Activated CD4-positive, alpha-beta T cell treated with anti-CD3 and anti-CD28 coated beads for 36 hours (primary cell): ENCODE measurements at regions not wholly inside any gene's neighbourhood (a gene's known extent, or its start where the extent isn't known, plus 50 kb on each side); places are given as distances from the start of the nearest gene placed in this dataset.
A peak's percentile ranks its signal among the peaks of the same experiment; 100 is the strongest.

Experiments
- ATAC-seq: fragments of 200-7000 bp; cut with Tn5 transposase; one replicate; pipeline ENCODE4 v1.10.0; 2021; ENCODE audit warnings: mild to moderate bottlenecking, moderate library complexity
- CTCF ChIA-PET: fragments of 350-600 bp; sonication (Branson Sonifier 250); formaldehyde crosslinking; loops from one replicate; lab custom pipeline; 2021; ENCODE audit warnings: antibody characterized with exemption; lab: Charles Lee
- POLR2A ChIA-PET: fragments of 350-600 bp; sonication (Branson Sonifier 250); formaldehyde crosslinking; loops from one replicate; lab custom pipeline; 2021; ENCODE audit warnings: antibody characterized with exemption, inconsistent platforms; lab: Charles Lee
- DNase-seq: peaks from one replicate; pipeline ENCODE4 v3.0.0-alpha.2; 2020
- H3K27ac Mint-ChIP-seq: one replicate; pipeline ENCODE4 v1.8.0; 2021; ENCODE audit warnings: mixed read lengths
- H3K27me3 Mint-ChIP-seq: one replicate; pipeline ENCODE4 v1.8.0; 2021; ENCODE audit warnings: mixed read lengths
- H3K36me3 Mint-ChIP-seq: one replicate; pipeline ENCODE4 v1.8.0; 2021; ENCODE audit warnings: low read depth, mixed read lengths
- H3K4me1 Mint-ChIP-seq: one replicate; pipeline ENCODE4 v1.8.0; 2021; ENCODE audit warnings: mixed read lengths
- H3K4me3 Mint-ChIP-seq: one replicate; pipeline ENCODE4 v1.8.0; 2021; ENCODE audit warnings: mild to moderate bottlenecking, moderate library complexity, mixed read lengths
- H3K9me3 Mint-ChIP-seq: one replicate; pipeline ENCODE4 v1.8.0; 2021; ENCODE audit warnings: low read depth, mixed read lengths
- intact Hi-C, 2 experiments: fragments of 100-400 bp; cut with DNase I in 1 of 2; cut with micrococcal nuclease in 1 of 2; formaldehyde crosslinking; loops; one replicate each; pipeline versions ENCODE4 v1.14.2 to v1.15.1; 2022 to 2024; cut with DNase I, micrococcal nuclease

- no peak for DNase-seq
- no peak for ATAC-seq
- Mint-ChIP-seq H3K36me3 (no peaks in the 10 kb centered on the region), H3K27ac (no peak overlapping the region), H3K9me3 (no peaks in the 10 kb centered on the region), H3K4me3 (no peak overlapping the region), H3K27me3 (peaks cover 1% of the 10 kb centered on the region), H3K4me1 (no peaks in the 10 kb centered on the region)
- CTCF ChIA-PET = interaction anchor here (0.6 to 1.2 kb wide), 2 partner anchors 554 to 563 kb away, joined by 3 to 5 read pairs; no protein-coding TSS in a partner anchor
- POLR2A ChIA-PET = interaction anchor here (0.6 kb wide), 1 partner anchor 119 kb away, joined by 4 read pairs; no protein-coding TSS in a partner anchor
- intact Hi-C loops = loop anchor here (10.0 kb wide), 2 partner anchors 371 to 391 kb away; no protein-coding TSS in a partner anchor
These were observed 134.8 kb upstream of the IGF1R start for GRCh38 chr15:98513428-98513986.

GRCh38 chr15:98514034-98514622 lies 134.2 kb upstream of the IGF1R start:
- CTCF ChIA-PET = interaction anchor here (0.6 to 1.4 kb wide), 3 partner anchors 144 to 563 kb away, joined by 3 to 5 read pairs (median 5); no protein-coding TSS in a partner anchor
- Mint-ChIP-seq H3K27ac (no peak overlapping the region), H3K4me1 (no peaks in the 10 kb centered on the region), H3K27me3 (peaks cover 1% of the 10 kb centered on the region), H3K36me3 (no peaks in the 10 kb centered on the region), H3K4me3 (no peak overlapping the region), H3K9me3 (no peaks in the 10 kb centered on the region)
- DNase-seq (no peak), ATAC-seq (no peak)
- POLR2A ChIA-PET = no interaction called here
- intact Hi-C loops = loop anchor here (10.0 kb wide), 2 partner anchors 371 to 391 kb away; no protein-coding TSS in a partner anchor

DNA sequence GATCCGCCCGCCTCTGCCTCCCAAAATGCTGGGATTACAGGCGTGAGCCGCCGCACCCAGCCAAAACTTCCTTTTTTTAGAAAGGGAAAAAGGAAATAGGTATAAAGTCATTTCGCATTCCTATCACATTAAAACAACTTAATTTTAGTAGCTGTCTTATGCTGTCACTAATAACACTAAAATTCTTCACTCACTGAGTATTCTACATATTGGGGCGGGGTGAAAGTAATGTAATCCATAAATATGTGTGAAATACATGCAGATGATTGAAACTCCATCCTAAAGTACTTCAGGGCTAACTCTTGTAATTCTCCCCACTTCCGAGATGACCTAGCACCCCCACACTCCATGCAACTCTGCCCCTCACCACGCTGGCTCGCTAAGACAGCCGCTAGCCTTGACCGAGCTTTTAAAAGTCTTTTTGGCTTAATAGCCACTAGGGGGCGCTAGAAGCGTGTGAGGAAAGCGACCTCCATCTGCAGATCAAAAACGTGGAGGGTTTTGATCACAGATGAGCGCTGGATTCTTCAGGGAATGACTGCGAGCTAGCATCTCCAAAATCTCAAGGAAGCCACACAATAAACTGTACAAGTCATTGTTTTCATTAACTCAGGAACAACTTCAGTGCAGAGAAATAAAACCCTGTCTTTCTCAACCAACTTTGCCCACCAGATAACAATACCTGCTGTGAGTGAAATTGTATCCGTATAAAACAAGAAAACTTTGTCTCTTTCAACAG lies 129.3 kb upstream of the IGF1R start:
- Mint-ChIP-seq H3K4me1 (no peaks in the 10 kb centered on the region), H3K4me3 (no peak overlapping the region), H3K9me3 (no peaks in the 10 kb centered on the region), H3K27me3 (peaks cover 3% of the 10 kb centered on the region), H3K27ac (no peak overlapping the region), H3K36me3 (no peaks in the 10 kb centered on the region)
- intact Hi-C loops = loop anchor here (1.0 to 10.0 kb wide), 11 partner anchors 77 to 558 kb away; no protein-coding TSS in a partner anchor
- ChIA-PET CTCF (interaction anchor here (0.6 to 3.8 kb wide), 44 partner anchors 9 to 557 kb away, joined by 3 to 39 read pairs (median 4); partner anchors contain the start of gene IGF1R), POLR2A (no interaction called here)
- DNase-seq (peak; percentile 70), ATAC-seq (peak; percentile 85)

GRCh38 chr15:98519767-98520550 lies 128.4 kb upstream of the IGF1R start:
- H3K27ac Mint-ChIP-seq = no peak overlapping the region
- no peak for DNase-seq
- ChIA-PET CTCF (interaction anchor here (0.7 to 3.8 kb wide), 32 partner anchors 8 to 569 kb away, joined by 3 to 39 read pairs (median 4); partner anchors contain the start of gene IGF1R), POLR2A (no interaction called here)
- H3K36me3 Mint-ChIP-seq = no peaks in the 10 kb centered on the region
- H3K4me3 Mint-ChIP-seq = no peak overlapping the region
- intact Hi-C loops = loop anchor here (1.0 to 10.0 kb wide), 11 partner anchors 78 to 557 kb away; no protein-coding TSS in a partner anchor
- H3K4me1 Mint-ChIP-seq = no peaks in the 10 kb centered on the region
- H3K9me3 Mint-ChIP-seq = no peaks in the 10 kb centered on the region
- ATAC-seq = no peak
- peaks cover 3% of the 10 kb centered on the region for H3K27me3 Mint-ChIP-seq

- H3K36me3 Mint-ChIP-seq = no peaks in the 10 kb centered on the region
- no peak overlapping the region for H3K27ac Mint-ChIP-seq
- CTCF ChIA-PET = interaction anchor here (0.8 to 3.8 kb wide), 8 partner anchors 9 to 554 kb away, joined by 3 to 39 read pairs (median 3); no protein-coding TSS in a partner anchor
- DNase-seq = no peak
- H3K4me3 Mint-ChIP-seq = no peak overlapping the region
- POLR2A ChIA-PET = no interaction called here
- intact Hi-C loops = no loop called here
- no peaks in the 10 kb centered on the region for H3K4me1 Mint-ChIP-seq
- no peaks in the 10 kb centered on the region for H3K9me3 Mint-ChIP-seq
- no peak for ATAC-seq
- H3K27me3 Mint-ChIP-seq = peaks cover 3% of the 10 kb centered on the region
These were observed 126.2 kb upstream of the IGF1R start for GRCh38 chr15:98522127-98522526.

- ATAC-seq = no peak
- no peaks in the 10 kb centered on the region for H3K36me3 Mint-ChIP-seq
- H3K4me3 Mint-ChIP-seq = no peak overlapping the region
- H3K27ac Mint-ChIP-seq = no peak overlapping the region
- H3K27me3 Mint-ChIP-seq = peaks cover 5% of the 10 kb centered on the region
- H3K9me3 Mint-ChIP-seq = no peaks in the 10 kb centered on the region
- ChIA-PET POLR2A (no interaction called here), CTCF (interaction anchor here (0.6 to 1.3 kb wide), 3 partner anchors 123 to 136 kb away, joined by 3 to 5 read pairs (median 4); no protein-coding TSS in a partner anchor)
- intact Hi-C loops = no loop called here
- no peaks in the 10 kb centered on the region for H3K4me1 Mint-ChIP-seq
- DNase-seq = no peak
These were observed 124.3 kb upstream of the IGF1R start for GRCh38 chr15:98523912-98524662.

DNA sequence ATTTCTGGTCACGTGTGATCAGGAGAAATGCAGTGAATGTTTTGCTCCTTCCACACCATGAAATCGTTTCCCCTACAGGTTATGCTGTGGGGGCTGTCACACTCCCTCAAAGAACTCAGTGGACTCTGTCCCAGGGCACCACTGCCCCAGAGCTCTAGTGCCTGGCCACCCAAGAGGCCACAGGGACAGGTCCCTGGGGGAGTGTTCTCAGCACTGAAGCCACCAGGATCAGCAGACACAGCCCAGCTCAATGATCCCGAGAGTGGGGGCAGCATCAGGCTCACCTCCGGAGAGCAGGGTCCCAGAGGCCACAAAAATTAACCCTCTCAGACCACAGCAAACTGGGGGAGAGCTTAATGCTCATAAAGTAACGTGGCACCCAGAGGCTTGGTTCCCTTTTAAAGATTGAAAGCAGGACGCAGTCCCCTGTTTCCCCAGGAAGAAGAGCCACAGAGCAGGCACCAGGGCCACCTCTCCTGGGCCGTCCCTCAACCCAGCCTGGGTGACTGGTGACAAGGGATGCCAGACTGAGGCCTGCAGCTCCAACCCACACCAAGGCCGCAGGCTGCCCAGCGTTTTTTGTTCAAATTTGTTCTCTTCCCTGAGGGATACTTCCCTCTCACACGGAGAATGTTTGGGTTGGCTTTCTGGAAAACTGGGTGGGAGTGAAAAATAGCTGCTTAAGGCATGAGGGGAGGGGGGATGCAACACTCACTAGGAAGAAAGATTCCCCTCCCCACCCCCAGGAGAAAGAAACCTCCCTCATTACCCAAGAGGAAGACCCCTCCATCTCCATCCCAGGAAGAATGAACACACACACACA lies 123.3 kb upstream of the IGF1R start:
- H3K27ac Mint-ChIP-seq = no peak overlapping the region
- no peak for ATAC-seq
- intact Hi-C loops = no loop called here
- CTCF ChIA-PET = interaction anchor here (0.6 kb wide), 2 partner anchors 107 to 163 kb away, joined by 3 read pairs; no protein-coding TSS in a partner anchor
- no peaks in the 10 kb centered on the region for H3K9me3 Mint-ChIP-seq
- H3K4me1 Mint-ChIP-seq = no peaks in the 10 kb centered on the region
- H3K36me3 Mint-ChIP-seq = no peaks in the 10 kb centered on the region
- POLR2A ChIA-PET = no interaction called here
- peaks cover 10% of the 10 kb centered on the region for H3K27me3 Mint-ChIP-seq
- no peak for DNase-seq
- H3K4me3 Mint-ChIP-seq = no peak overlapping the region

GRCh38 chr15:98525661-98526001 lies 122.7 kb upstream of the IGF1R start:
- Mint-ChIP-seq H3K9me3 (no peaks in the 10 kb centered on the region), H3K27ac (no peak overlapping the region), H3K4me3 (no peak overlapping the region), H3K27me3 (peaks cover 12% of the 10 kb centered on the region), H3K4me1 (peaks cover under 1% of the 10 kb centered on the region), H3K36me3 (no peaks in the 10 kb centered on the region)
- DNase-seq = no peak
- CTCF ChIA-PET = interaction anchor here (0.6 kb wide), 2 partner anchors 107 to 162 kb away, joined by 3 read pairs; no protein-coding TSS in a partner anchor
- intact Hi-C loops = no loop called here
- POLR2A ChIA-PET = no interaction called here
- no peak for ATAC-seq

DNA sequence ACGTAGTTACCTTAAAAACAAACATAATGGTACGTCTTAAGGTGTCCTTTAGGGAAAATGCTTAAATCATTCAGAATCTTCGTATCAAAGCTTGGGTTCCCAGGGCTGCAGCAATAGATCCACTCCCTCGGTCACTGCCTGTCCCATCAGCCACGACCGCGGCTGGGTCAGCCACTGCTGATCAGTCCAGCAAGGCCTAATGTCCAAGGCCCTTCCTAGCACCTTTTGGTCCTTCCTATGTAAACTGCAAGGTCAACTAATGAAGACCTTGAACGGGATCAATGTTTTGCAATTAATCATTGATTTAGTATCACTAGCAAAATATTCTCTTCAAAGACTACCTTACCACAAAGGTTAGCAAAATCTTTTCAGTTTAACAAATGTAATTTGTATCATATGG lies 122.2 kb upstream of the IGF1R start:
- Mint-ChIP-seq H3K27ac (no peak overlapping the region), H3K9me3 (no peaks in the 10 kb centered on the region), H3K36me3 (no peaks in the 10 kb centered on the region), H3K4me3 (no peak overlapping the region), H3K27me3 (peaks cover 15% of the 10 kb centered on the region), H3K4me1 (peaks cover 4% of the 10 kb centered on the region)
- ATAC-seq = no peak
- POLR2A ChIA-PET = no interaction called here
- intact Hi-C loops = no loop called here
- CTCF ChIA-PET = no interaction called here
- no peak for DNase-seq
